ENCODE measurements at regions not wholly inside any gene's neighbourhood (a gene's known extent, or its start where the extent isn't known, plus 50 kb on each side); places are given as distances from the start of the nearest gene placed in this dataset.

DNA sequence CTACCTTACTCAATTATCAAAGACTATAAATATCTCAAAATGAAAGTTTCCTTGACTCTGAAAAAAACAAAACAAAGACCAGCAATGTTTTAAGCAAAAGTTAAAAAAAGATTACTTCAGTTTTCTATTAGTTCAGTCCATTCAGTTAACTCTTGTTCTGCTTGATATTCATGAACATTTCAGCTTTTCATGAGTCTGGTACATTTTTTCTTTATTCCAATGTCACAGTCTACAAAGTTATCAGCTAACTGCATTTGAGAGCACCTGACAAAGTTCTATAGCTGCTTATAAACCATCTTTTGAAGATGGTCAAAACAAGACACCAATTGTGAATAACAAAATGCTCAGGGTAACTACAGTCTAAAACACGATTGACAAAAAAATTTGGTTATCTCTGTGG lies 156.1 kb upstream of the NOX3 start:
- TF ChIP-seq, protein P1, sequence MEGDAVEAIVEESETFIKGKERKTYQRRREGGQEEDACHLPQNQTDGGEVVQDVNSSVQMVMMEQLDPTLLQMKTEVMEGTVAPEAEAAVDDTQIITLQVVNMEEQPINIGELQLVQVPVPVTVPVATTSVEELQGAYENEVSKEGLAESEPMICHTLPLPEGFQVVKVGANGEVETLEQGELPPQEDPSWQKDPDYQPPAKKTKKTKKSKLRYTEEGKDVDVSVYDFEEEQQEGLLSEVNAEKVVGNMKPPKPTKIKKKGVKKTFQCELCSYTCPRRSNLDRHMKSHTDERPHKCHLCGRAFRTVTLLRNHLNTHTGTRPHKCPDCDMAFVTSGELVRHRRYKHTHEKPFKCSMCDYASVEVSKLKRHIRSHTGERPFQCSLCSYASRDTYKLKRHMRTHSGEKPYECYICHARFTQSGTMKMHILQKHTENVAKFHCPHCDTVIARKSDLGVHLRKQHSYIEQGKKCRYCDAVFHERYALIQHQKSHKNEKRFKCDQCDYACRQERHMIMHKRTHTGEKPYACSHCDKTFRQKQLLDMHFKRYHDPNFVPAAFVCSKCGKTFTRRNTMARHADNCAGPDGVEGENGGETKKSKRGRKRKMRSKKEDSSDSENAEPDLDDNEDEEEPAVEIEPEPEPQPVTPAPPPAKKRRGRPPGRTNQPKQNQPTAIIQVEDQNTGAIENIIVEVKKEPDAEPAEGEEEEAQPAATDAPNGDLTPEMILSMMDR (conservative IDR thresholded peaks at IDR 0.05; ENCODE audit: low read depth, low read length): no peak
- TF ChIP-seq NFE2L2 (IDR thresholded peaks at IDR 0.05; ENCODE audit: low read depth, low read length) (no peak), RFX5 (IDR thresholded peaks at IDR 0.05; ENCODE audit: low read depth, low read length) (no peak), POLR2A (IDR thresholded peaks at IDR 0.05; ENCODE audit: low read depth, low read length) (no peak), RCOR1 (IDR thresholded peaks at IDR 0.05; ENCODE audit: insufficient replicate concordance, low read length) (no peak), MAFK (IDR thresholded peaks at IDR 0.05; ENCODE audit: low read depth, low read length) (no peak), SMC3 (IDR thresholded peaks at IDR 0.05; ENCODE audit: low read depth, low read length) (no peak), RAD21 (IDR thresholded peaks at IDR 0.05; ENCODE audit: low read length) (no peak), FOS (IDR thresholded peaks at IDR 0.05; ENCODE audit: low read depth, low read length) (no peak), CEBPB (IDR thresholded peaks at IDR 0.05; ENCODE audit: low read depth, low read length) (no peak), MAZ (IDR thresholded peaks at IDR 0.05; ENCODE audit: borderline replicate concordance, low read depth, low read length) (no peak), BHLHE40 (IDR thresholded peaks at IDR 0.05; ENCODE audit: low read depth, low read length) (no peak), MXI1 (IDR thresholded peaks at IDR 0.05; ENCODE audit: borderline replicate concordance, low read depth, low read length) (no peak)
- TF ChIP-seq, protein P2, sequence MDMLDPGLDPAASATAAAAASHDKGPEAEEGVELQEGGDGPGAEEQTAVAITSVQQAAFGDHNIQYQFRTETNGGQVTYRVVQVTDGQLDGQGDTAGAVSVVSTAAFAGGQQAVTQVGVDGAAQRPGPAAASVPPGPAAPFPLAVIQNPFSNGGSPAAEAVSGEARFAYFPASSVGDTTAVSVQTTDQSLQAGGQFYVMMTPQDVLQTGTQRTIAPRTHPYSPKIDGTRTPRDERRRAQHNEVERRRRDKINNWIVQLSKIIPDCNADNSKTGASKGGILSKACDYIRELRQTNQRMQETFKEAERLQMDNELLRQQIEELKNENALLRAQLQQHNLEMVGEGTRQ (IDR thresholded peaks at IDR 0.05; ENCODE audit: low read depth, low read length): no peak
